NCI-H2196 (cell line): ENCODE measurements at regions not wholly inside any gene's neighbourhood (a gene's known extent, or its start where the extent isn't known, plus 50 kb on each side); places are given as distances from the start of the nearest gene placed in this dataset.

Source experiments
- DNase-seq: peaks from one replicate; lab custom pipeline; 2025; ENCODE audit not compliant: unreplicated experiment; lab: John Stamatoyannopoulos, UW

DNA sequence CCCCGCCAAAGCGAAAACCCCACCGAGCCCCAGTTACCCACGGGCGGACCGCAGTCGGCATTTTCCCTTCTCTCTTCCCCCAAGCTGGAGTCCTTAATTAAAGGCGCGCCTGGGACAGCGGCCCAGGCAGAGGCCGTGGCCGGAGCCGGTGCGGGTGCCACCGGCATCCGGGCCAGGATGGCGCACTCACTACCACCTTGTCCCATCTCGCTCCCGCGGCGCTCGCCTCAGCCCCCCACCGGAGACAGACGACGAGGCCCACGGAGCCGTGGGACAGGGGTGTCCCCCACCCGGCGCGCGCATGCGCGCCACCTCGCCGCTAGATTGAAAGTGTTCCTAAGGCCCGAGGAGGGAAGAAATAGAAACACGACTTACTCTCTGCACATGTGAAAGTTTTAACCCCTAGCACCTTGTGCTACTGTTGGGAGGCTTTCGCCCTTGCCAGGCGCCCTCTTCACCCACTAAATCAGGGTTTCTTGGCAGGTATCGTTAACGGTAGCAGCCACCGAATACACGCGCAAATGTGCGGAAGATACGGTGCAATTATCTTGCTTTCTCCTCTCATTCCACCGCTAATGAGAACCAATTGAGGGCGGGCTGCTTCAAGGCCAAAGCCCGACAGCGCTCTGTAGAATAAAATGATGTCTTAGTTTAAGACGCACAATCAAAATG, 64.3 kb upstream of the CCDC160 start:
- DNase-seq, result peak; percentile 17

DNA sequence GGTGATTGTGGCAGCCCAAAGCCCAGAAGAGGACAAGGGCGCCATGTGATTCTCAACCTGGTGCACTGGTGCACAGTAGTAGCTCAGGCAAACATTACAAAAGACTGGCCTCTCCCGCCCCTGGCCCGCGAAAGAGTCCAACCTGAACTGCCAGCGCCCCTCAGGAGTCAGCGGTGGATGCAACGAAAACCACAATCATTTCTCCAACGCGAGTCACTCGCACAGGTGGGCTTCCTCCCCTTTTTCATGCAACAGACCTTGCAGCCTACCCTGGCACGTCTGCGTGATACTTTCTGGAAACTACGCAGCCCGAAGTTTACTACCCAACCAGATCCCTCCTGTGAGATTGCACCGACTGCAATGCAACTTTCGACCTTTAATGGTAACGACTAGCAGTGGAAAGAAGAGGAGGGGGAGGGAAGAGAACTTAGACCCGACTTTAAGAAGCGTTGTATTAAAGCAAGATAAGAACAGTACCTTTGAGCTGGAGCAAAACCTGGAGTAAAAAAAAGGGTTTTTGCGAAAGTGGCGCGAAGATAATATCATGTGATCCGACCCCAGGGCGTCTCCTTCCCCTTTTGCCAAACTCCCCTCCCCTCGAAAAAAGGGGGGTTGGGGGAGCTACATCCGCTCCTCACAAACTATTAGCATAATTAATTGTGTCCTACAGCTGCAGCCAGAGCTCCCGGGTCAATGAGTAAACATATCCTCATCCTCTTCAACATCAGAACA, 63.3 kb upstream of the CCDC160 start:
- peak; percentile 16 for DNase-seq

DNA sequence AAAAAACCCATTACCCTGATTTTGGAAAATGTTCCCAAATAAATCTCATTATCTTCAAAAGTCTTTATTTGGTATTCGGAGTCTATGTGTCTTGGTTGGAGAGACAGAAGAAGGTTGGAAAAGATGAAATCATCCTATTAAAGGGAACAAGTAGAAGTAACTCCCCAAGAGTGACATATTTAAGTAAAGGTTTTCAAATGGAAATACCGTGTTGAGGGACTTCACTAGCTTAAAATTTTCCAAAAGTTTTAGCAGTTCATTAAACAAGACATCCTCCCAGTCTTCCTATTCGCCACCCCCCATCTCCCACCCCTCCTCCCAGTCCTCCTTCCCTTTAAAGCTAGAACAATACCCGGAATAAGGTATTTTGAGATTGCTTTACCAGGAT, 62.7 kb upstream of the CCDC160 start:
- no peak for DNase-seq

DNA sequence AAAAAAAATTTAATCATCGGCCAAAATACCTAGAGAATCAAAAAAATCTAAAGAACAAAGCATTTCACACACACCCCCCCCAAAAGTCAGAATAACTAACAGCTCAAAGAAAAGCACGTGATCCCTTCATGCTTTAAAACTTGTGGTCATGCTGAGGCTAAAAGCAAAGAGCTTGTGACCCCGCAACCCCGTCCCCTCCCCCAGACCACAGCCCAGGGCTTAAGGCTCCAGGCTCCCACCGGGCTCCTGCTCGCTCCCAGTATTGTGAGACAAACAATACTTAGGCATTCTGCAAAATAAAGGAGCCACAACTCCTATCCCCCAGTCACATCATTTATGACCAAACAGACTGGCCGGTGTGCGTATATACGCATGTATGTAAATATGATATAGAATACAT, 62.1 kb upstream of the CCDC160 start:
- DNase-seq, result no peak

DNA sequence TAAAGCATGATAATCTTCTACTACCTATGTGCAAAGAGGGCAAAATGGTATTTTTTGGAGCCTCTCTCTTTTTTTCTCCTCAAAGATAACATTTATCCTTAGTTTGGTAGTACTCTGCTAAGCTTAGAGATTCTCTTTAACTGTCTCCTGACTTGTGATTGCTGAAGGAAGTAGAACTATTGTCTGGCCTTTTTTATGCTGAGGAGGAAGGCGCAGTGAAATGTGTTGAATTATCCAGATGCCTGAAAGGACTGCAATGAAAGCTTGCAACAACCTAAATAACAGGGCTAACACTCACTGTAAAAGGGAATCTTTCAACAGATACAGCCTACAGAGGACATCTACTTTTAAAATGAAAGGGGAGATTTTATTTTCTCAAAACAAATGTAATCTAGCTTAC, 59.5 kb upstream of the CCDC160 start:
- no peak for DNase-seq

DNA sequence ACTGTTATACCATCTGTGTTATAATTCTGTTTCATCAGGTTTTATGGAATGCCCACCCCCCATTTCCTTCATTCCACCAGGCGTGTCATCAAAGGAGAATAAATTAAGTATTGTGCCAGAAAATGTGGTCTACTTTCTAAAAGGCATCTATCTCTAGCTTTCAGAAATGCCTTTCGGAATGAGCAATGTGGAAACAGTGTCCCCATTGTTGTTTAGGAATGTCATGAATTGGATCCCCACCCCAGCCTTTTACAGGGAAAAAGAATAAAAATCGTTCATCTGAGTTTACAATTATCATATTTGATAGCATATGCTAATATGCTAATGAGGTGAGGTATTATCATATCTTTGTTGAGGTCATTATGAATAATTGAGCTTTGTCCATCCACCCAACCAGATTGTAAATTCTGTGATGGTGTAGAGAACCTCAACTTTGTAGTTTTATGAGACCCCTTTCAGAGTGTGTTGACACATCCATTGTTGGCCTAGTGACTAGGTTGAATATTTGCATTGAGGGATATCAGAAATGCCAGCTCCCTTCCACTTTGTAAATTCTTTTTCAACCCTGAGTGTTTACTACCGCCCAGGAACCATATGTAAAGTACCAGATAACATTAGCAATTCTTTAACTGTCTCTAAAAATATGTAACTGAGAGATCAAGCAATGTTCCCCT, 56.2 kb upstream of the CCDC160 start:
- no peak for DNase-seq

DNA sequence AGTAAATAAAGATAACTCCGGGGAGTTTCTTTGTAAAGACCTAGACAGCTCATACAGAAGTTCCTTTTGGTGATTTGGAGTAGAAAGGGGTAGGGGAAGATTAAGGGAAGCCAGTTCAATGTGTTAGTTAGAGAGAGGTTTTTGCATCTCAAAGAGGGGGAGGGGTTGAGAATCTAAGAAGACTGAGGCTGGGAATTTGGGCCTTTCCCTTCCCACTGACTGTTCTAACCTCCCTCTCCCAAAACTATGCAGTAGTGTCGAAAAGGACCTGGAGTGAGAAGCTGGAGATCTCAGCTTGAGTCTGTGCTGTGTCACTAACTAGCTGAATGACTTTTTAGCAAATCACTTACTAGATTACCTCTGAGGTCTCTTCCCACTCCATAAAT, 55.7 kb upstream of the CCDC160 start:
- DNase-seq, result no peak

DNA sequence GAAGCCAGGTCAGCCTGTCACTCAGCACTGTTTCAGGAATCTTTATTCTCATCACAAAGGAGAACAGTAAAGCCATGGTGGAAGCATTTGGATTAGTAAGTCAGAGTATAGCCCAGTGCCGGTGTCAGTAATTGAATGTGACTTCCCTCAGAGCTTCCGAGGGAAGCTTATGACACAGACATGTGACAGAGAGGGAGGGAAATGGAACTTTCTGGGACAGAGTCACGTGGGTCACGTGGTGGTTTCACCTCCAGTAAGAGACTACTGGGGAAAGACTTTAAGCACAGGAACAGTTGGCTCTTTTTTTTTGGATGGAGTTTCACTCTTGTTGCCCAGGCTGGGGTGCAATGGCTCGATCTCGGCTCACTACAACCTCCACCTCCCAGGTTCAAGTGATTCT, 53.3 kb upstream of the CCDC160 start:
- DNase-seq, result no peak

DNA sequence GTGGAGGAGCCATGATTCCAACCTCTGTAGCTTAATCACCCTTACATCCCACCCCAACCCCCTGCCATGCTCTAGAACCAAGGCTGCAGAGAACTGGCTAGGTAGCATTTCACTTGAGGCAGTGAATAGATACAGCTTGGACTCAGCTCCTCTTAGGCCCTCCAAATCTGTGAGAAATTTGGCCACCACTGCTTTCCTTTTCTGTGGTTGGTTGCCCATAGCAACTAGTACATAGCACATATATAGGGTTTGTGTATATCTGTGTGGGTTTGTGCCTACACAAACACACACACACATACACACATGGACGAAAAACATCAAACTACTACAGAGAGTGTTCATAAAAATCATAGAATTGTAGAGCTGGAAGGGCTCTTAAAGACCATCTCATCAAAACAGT, 52.0 kb upstream of the CCDC160 start:
- no peak for DNase-seq

DNA sequence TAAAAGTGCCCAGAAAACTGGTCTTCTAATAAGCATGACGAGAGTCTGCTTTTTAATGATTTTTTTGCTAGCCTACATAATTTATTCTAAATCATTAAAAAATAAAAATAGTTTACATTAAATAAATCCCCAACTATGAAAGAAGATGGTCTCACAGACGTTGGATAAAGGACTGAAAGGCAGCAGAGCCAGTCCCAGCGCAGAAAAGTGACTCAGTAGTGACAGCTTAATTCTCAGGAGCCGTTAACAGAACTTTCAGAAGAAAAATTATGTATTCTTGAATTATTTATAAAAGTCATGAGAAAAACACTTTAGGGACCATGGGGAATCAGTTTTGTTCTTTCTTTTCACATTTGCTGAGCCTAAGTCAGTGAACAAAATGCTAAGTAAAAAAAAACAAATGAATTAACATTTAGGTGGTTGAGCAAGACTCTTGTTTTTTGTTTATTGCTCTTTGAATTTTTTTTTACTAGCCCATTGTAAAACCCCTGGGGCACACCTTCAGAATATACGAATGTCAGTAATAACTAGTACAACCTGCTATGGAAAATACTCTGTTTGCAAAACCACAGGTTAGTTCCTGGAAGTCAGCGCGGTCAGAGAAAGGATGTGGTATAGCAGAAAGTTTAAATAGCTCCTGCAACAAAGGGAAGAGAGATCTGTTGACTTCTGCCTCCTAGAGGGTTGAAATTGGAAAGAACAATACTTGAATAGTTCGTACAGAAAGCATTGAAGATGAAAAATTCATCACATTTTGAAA, 50.4 kb upstream of the CCDC160 start:
- DNase-seq, result no peak
